SK-N-DZ (cell line): ENCODE measurements at regions not wholly inside any gene's neighbourhood (a gene's known extent, or its start where the extent isn't known, plus 50 kb on each side); places are given as distances from the start of the nearest gene placed in this dataset.
A peak's percentile ranks its signal among the peaks of the same experiment; 100 is the strongest.
"Not testable (repeated sequence)": the region's sequence is repeated elsewhere in the genome, so short reads cannot be mapped to it uniquely, and the experiment has no call there.

Experiments used
- DNase-seq: peaks from one replicate; pipeline ENCODE4 v3.0.0-alpha.2; 2015; ENCODE audit warnings: low spot score

GRCh38 chr7:35909870-35910357, 109.1 kb downstream of the SEPTIN7 start:
- DNase-seq = no peak

DNA sequence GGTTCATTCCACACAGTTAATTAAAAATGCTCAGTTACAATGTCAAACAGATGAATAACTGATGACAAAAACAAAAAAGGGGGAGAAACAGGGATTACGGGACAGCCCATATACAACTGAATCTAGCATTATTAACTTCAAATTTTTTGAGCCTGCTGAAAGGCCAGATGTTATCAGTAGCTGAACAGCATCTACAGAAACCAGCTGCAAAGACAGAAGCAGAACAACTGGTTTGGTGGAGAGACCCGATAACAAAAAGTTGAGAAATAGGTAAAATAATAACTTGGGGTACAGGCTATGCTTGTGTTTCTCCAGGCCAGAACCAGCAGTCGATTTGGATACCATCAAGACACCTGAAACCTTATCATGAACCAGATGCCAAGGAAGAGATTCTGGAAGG, 109.8 kb downstream of the SEPTIN7 start:
- not testable (repeated sequence) for DNase-seq

DNA sequence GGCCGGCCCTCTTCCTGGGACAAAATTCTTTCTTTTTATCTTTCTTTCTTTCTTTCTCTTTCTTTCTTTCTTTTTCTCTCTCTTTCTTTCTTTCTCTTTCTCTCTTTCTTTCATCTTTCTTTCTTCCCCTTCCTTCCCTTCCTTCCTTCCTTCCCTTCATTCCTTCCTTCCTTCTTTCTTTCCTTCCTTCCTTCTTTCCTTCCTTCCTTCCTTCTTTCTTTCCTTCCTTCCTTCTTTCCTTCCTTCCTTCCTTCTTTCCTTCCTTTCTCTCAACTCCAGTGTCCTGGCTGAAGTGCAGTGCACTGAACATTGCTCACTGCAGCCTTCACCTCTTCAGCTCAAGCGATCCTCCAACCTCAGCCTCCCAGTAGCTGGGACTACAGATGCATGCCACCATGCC, 112.5 kb downstream of the SEPTIN7 start:
- DNase-seq = not testable (repeated sequence)

- not testable (repeated sequence) for DNase-seq
Observed at GRCh38 chr7:35914214-35914613, 113.4 kb downstream of the SEPTIN7 start.

DNA sequence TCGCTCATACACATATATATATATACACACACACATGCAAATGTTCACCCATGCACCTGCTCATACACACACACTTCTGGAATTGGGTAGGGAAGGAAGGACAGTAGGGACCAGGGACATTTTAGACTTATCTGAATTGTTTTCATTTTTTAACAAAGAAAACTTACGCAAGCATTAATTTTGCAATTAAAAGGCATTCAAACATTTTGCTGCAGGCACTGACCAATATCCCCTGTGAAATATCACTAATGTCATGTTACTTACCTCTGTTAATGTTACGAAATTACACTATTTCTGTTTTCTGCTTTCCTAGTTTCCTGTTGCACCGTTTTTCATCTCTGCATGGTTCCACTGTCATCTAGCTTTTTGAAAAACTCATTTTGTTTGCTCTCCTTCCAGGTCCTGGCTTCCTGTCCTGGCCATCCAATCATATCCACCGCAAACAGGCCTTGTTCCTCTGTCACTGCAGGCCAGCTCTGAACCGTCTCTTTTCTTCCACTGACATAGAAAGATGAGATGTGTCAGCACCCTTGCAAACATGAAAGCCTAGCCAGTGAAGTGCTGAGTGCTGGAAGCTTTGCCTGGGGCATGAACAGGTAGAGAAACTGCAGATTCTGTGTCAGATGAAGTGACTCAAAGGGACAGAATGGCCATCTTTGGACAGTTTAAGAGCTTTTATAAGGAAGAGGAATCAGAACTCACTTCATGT, 114.5 kb downstream of the SEPTIN7 start:
- DNase-seq = not testable (repeated sequence)

DNA sequence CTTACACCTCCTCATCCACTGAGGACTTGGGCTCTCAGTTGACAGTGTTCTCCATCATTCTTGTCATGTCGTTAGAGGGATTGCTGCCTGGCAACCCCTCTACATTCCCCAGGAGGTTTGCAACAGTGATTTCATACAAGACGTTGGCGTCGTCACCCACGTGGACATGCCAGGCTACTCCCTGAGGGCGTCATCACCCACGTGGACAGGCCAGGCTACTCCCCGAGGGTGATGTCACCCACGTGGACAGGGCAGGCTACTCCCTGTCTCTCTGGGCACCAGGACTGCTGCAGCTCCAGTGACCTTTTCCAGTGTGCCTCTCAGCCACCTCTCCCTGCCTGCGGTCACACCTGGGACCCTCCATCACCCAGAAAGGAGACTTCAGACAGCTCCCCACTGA, 117.4 kb downstream of the SEPTIN7 start:
- not testable (repeated sequence) for DNase-seq

- not testable (repeated sequence) for DNase-seq
Observed at GRCh38 chr7:35919607-35920006, 118.8 kb downstream of the SEPTIN7 start.

DNA sequence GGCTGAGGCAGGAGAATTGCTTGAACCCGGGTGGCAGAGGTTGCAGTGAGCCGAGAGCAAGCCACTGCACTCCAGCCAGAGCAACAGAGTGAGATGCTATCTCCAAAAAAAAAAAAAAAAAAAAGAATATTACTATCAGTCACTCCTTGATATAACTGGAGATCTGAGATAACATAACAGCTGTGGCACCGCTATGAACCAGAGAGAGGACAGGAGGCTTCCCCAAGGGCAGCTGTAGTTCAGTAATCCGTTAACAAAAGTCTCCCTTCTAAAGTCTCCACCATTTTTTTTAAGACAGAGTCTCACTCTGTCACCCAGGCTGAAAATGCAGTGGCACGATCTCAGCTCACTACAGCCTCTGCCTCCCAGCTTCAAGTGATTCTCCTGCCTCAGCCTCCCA, 120.5 kb downstream of the SEPTIN7 start:
- DNase-seq = peak; percentile 55

DNA sequence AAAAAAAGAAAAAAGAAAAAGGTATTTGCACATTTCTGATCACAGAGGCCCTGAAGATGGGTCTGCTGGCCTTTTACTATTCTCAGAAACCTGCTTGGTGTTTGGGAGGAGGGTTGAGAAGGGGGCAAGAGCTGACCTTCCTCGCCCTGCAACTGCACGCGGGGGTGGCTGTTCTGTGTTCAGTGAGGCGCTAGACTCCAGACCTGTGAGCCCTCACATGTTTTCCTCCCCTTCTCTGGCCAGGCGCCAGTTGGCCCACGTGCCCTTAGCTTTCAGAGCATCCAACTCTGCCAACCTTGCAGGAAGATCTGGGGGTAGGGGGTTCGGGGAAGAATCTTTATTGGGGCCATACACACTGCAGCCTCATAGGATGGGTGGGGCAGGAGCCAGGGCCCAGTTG, 123.8 kb downstream of the SEPTIN7 start:
- not testable (repeated sequence) for DNase-seq

GRCh38 chr7:35926966-35927365, 126.1 kb downstream of the SEPTIN7 start:
- DNase-seq = not testable (repeated sequence)

DNA sequence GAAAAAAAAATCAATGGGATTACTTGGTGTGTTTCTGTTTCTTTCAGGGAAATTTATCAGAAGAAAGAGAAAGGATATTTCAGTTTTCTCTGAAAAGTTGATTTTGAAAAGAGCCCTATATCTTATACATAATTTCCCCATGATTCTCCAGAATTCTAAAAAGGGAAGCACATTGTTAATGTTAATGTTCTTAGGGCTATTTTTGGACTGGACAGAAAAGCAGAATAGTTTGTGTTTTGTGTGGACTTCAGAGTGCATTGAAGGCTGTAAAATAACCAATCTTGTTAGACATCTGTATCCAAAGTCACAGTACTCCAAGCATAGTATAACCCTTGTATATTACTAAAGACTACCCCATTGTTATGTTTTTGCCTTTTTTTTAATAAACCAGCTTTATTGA, 130.3 kb downstream of the SEPTIN7 start:
- not testable (repeated sequence) for DNase-seq

DNA sequence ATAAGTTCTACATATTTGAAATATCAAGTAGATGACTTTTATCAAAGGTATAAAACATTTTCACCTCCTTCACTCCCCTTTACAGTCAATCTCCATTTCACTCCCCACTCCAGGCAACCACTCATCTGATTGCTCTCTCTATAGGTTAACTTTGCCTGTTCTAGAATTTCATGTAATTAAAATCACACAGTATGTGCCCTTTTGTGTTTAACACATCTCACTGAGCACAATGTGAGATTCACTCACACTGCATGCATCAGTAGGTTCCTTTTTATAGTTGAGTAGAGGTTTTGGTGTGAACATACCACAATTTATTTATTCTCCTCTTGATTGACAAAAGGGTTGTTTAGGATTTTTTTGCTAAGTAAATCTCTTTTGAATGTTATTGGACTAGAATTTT, 130.7 kb downstream of the SEPTIN7 start:
- not testable (repeated sequence) for DNase-seq

DNA sequence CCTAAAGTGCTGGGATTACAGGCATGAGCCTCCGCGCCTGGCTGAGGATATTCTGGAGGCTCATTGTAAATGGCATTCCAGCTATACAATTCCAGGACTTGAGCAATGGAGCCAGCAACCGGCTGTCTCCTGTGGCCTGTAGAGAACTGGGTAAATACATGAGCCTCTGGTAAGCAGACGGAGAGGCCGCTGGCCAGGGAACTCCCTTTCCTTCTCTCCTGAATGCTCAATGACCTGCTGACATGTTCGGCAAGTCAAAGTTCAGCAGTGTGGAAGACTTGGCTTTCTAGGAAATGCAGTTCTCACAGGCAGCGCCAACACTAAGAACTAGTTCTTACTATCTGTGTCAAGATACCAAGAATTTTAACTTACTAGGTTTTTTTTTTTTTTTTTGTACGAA, 139.8 kb downstream of the SEPTIN7 start:
- DNase-seq = not testable (repeated sequence)

GRCh38 chr7:35945621-35946020, 144.8 kb downstream of the SEPTIN7 start:
- not testable (repeated sequence) for DNase-seq

DNA sequence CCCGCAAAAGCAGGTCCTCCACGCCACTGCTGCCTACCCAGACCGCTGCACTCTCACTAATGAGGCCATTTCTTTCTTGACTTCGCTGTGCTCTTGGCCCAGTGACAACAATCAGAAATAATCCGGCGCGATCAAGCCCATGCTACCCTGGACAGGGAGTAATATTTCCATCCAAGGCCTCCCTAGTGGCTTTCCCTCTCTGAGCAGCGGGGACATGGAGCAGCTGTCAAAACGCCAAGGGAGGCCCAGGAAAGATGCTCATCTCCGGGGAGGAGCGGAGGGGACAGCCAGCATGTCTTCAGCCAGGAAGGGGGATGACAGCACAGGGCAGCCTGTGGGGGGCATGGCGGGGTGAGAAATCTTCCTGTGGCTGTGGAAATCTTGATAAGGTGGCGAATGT, 154.9 kb downstream of the SEPTIN7 start:
- DNase-seq = not testable (repeated sequence)

DNA sequence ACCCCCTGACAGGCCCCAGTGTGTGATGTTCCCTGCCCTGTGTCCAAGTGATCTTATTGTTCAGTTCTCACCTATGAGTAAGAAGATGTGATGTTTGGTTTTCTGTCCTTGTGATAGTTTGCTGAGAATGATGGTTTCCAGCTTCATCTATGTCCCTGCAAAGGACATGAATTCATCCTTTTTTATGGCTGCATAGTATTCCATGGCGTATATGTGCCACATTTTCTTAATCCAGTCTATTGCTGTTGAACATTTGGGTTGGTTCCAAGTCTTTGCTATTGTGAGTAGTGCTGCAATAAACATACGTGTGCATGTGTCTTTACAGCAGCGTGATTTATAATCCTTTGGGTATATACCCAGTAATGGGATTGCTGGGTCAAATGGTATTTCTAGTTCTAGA, 156.1 kb downstream of the SEPTIN7 start:
- not testable (repeated sequence) for DNase-seq

DNA sequence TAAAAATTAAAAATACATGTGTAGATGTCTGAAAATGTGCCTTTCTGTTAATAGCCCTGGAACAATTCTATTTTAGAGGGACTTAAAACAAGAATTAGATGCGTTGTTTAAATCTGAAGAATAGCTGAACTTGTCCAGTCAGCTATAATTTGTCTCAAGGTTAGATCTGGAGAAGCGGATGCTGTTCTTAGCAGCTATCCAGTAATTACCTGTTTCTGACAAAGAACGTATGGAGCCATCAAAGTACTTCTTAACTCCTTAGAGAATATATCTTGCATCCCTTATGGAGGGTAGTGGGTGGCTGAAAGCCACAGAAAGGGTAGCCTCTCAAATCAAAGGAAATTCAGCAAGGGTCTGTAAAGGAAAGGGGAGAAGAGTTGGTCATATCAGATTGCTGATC, 160.4 kb downstream of the SEPTIN7 start:
- DNase-seq = not testable (repeated sequence)

GRCh38 chr7:35962607-35963006, 161.8 kb downstream of the SEPTIN7 start:
- DNase-seq = not testable (repeated sequence)

- DNase-seq = no peak
Observed at GRCh38 chr7:35967366-35968139, 166.7 kb downstream of the SEPTIN7 start.

- DNase-seq = no peak
Observed at GRCh38 chr7:35968140-35968940, 167.5 kb downstream of the SEPTIN7 start.

DNA sequence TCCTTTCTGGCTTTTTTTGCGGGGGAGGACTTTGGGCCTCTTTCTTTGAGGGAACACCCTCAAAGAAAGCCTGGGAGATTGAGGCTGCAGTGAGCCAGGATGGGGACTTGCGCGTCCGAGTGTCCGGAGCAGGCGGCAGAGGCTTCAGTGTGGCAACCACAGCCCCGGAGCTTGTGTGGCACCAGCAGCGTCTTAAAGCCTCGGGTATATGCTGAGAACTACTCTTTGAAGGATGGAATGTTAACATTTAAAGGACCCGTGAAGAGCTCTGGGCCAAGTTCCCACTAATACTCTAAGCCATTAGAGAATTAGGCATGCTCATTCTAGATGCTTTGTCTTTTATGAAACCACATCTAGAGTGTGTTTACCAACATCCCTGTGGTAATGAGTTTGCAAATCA, 168.2 kb downstream of the SEPTIN7 start:
- DNase-seq = no peak

DNA sequence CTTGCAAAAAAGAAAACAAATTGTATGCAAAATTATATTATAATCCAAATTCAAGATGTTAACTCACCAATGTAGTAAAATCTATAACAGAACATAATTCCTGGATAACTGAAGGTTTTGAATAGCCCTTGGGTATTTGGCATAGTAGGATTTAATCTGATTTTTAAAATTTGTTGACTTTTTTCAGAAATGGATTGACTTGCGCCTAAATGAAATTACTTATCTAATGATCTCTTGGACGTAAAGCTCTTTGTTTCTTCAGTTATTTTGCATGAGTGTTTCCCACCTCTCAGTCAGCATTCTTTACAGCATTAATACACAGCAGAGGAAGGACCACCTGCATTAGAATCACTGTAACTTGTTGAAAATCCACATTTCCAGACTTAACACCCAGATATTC, 169.6 kb downstream of the SEPTIN7 start:
- no peak for DNase-seq
